Type B pancreatic cell (in vitro differentiated cells): ENCODE measurements at regions not wholly inside any gene's neighbourhood (a gene's known extent, or its start where the extent isn't known, plus 50 kb on each side); places are given as distances from the start of the nearest gene placed in this dataset.

ENCODE experiments used
- DNase-seq: peaks from one replicate; pipeline ENCODE4 v3.0.0; 2021; ENCODE audit warnings: mixed read lengths; ENCODE audit not compliant: unreplicated experiment; ENCODE audit errors: extremely low spot score
- H3K27ac Mint-ChIP-seq: 2 replicates; pipeline ENCODE4 v1.8.0; 2021; ENCODE audit warnings: mild to moderate bottlenecking, mixed read lengths
- H3K27me3 Mint-ChIP-seq: 2 replicates; pipeline ENCODE4 v1.8.0; 2021; ENCODE audit warnings: mixed read lengths
- H3K36me3 Mint-ChIP-seq: 2 replicates; pipeline ENCODE4 v1.8.0; 2021; ENCODE audit warnings: mixed read lengths
- H3K4me1 Mint-ChIP-seq: one replicate; pipeline ENCODE4 v1.8.0; 2021; ENCODE audit warnings: mixed read lengths; ENCODE audit not compliant: unreplicated experiment
- H3K4me3 Mint-ChIP-seq: 2 replicates; pipeline ENCODE4 v1.8.0; 2021; ENCODE audit warnings: mild to moderate bottlenecking, mixed read lengths
- H3K9me3 Mint-ChIP-seq: 2 replicates; pipeline ENCODE4 v1.8.0; 2021; ENCODE audit warnings: mixed read lengths
- TF ChIP-seq, protein P1 (sequence below): fragments of 200-600 bp; sonication (generic); conservative IDR thresholded peaks from 2 replicates; pipeline ENCODE4 v1.5.0; 2021; ENCODE audit warnings: antibody characterized with exemption, mild to moderate bottlenecking

DNA sequence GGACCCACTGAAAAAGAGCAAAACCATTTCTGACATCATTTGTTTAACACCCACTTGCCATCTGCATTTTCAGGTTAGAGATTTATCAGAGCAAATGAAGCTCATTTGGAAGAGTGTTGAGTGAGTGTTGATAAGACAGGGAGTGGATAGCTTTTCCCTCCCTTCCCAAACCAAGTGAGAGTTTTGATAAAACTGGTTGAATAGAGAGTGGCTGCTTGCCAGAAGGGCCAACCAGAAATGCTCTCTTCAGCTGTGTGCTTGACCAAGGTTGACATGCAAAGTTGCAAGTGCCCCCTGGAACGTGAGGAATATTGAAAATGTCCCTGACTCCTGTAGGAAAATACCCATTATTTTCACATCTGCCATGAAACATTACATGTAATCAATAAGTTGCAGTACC, 1487.0 kb upstream of the FLRT2 start:
- Mint-ChIP-seq H3K9me3 (peaks cover 4% of the 10 kb centered on the region), H3K4me1 (no peaks in the 10 kb centered on the region), H3K4me3 (no peak overlapping the region), H3K36me3 (peaks cover 3% of the 10 kb centered on the region), H3K27ac (no peak overlapping the region), H3K27me3 (no peaks in the 10 kb centered on the region)
- TF ChIP-seq, protein P1, sequence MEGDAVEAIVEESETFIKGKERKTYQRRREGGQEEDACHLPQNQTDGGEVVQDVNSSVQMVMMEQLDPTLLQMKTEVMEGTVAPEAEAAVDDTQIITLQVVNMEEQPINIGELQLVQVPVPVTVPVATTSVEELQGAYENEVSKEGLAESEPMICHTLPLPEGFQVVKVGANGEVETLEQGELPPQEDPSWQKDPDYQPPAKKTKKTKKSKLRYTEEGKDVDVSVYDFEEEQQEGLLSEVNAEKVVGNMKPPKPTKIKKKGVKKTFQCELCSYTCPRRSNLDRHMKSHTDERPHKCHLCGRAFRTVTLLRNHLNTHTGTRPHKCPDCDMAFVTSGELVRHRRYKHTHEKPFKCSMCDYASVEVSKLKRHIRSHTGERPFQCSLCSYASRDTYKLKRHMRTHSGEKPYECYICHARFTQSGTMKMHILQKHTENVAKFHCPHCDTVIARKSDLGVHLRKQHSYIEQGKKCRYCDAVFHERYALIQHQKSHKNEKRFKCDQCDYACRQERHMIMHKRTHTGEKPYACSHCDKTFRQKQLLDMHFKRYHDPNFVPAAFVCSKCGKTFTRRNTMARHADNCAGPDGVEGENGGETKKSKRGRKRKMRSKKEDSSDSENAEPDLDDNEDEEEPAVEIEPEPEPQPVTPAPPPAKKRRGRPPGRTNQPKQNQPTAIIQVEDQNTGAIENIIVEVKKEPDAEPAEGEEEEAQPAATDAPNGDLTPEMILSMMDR = no peak
- no peak for DNase-seq

DNA sequence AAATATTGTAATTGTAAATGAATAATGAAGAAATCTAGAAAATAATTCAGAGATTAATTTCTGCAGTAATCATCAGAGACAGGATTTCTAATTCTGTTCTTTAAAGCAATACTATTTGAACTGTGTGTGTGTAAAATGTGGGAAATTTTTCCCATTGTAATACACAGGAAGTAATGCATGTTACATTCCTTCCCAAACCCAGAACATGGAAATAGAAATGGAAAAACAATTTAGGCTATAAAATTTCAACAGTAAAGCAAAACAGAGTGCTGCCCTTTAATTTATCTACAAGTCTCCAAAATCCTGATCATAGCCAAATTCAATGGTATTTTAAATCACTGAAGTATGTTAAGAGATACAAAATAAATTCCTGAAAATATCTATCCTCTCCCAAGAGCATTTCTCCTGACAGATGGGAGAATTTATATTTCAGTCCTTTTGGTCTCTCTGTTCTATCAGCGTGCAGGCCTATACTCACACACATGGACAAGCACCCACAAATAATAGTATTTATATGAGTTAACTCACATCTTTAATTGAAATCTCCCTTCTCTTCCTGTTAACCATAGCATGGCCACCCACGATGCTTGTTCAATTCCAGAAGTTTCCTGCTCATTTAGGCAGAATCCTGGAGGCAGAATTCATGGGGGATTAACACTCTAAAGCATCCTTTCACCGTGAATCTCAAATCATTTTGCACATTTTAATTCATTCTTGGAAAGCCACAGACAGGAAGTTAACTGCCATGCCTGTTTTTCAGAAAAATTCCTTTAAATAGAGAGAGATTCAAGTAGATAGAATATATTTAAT, 1465.4 kb upstream of the FLRT2 start:
- Mint-ChIP-seq H3K27me3 (no peaks in the 10 kb centered on the region), H3K36me3 (no peaks in the 10 kb centered on the region), H3K4me3 (no peak overlapping the region), H3K9me3 (no peaks in the 10 kb centered on the region), H3K4me1 (peaks cover 7% of the 10 kb centered on the region), H3K27ac (no peak overlapping the region)
- DNase-seq = no peak
- TF ChIP-seq, protein P1 = no peak

DNA sequence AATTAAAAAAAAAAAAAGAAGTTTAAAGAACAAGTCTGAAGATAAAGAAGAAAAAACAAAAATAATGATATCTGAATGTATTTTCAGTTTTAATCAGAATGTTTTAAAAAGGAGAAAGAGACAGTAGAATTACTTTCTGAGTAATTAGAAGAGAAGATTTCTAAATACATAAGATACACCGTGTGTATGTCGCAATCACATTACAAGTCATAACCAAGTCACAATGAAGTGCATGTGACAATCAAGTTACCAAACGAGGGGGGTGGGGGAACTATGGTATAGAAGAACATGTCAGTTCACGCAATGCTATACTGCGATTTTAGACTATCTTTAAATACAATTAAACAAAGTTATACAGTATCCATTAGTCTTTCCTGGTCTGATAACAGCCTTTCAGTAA, 1464.1 kb upstream of the FLRT2 start:
- no peaks in the 10 kb centered on the region for H3K27me3 Mint-ChIP-seq
- TF ChIP-seq, protein P1 = no peak
- no peak overlapping the region for H3K4me3 Mint-ChIP-seq
- H3K9me3 Mint-ChIP-seq = no peaks in the 10 kb centered on the region
- no peaks in the 10 kb centered on the region for H3K36me3 Mint-ChIP-seq
- no peak overlapping the region for H3K27ac Mint-ChIP-seq
- peaks cover 7% of the 10 kb centered on the region for H3K4me1 Mint-ChIP-seq
- no peak for DNase-seq

DNA sequence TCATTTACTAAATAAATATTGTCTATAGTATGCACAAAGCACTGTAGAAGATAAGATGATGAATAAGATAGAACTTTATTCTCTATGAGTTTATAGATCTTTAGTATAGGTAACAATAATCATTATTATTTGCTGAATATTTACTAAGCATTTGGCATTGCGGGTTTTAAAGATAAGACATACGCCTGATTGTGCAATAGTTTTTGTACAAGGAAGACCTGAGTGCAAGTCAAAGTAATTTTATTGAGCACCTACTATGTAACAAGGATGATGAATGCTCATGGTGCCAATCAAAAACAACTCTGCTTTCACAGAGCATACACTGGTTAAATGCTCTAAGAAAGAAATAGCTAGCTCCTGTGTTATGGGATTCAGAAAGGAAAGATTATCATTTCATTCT, 1461.7 kb upstream of the FLRT2 start:
- no peak overlapping the region for H3K27ac Mint-ChIP-seq
- peaks cover 5% of the 10 kb centered on the region for H3K9me3 Mint-ChIP-seq
- H3K4me1 Mint-ChIP-seq = peaks cover 7% of the 10 kb centered on the region
- TF ChIP-seq, protein P1 = no peak
- no peak for DNase-seq
- H3K36me3 Mint-ChIP-seq = no peaks in the 10 kb centered on the region
- no peak overlapping the region for H3K4me3 Mint-ChIP-seq
- H3K27me3 Mint-ChIP-seq = no peaks in the 10 kb centered on the region

DNA sequence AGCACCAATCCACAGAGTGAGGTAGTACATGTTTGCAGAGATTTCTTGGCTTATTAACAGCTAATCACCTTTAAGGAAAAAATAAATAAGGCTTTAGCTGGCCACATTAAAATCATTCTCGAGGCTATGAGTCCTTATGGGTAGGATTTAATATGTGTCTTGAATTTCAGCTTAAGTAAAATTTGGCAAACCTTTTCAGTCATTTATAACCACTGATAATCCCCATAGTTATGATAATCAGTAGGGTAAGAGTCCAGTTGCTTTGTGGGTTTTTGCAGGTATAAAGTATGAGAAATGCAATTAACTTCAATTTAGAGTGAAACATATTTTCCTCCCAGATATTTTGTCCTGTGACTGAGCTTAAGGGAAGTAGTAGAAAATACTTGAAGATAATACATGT, 1458.9 kb upstream of the FLRT2 start:
- H3K27me3 Mint-ChIP-seq = peaks cover 4% of the 10 kb centered on the region
- no peak for DNase-seq
- no peaks in the 10 kb centered on the region for H3K4me1 Mint-ChIP-seq
- no peak overlapping the region for H3K4me3 Mint-ChIP-seq
- peaks cover 5% of the 10 kb centered on the region for H3K9me3 Mint-ChIP-seq
- no peaks in the 10 kb centered on the region for H3K36me3 Mint-ChIP-seq
- TF ChIP-seq, protein P1 = no peak
- no peak overlapping the region for H3K27ac Mint-ChIP-seq
